Activated naive CD4-positive, alpha-beta T cell (primary cell): ENCODE measurements at regions not wholly inside any gene's neighbourhood (a gene's known extent, or its start where the extent isn't known, plus 50 kb on each side); places are given as distances from the start of the nearest gene placed in this dataset.

ENCODE experiments used
- DNase-seq, 4 experiments: peaks; one replicate each; lab custom pipeline; 2025; lab: John Stamatoyannopoulos, UW

- DNase-seq: no peak
Observed at GRCh38 chr5:175285261-175285660, 158.7 kb downstream of the DRD1 start.

- DNase-seq: no peak
Observed at GRCh38 chr5:175284806-175285205, 159.2 kb downstream of the DRD1 start.

GRCh38 chr5:175282611-175283225 lies 161.3 kb downstream of the DRD1 start:
- no peak for DNase-seq

GRCh38 chr5:175281714-175282113 lies 162.3 kb downstream of the DRD1 start:
- no peak for DNase-seq

- DNase-seq: no peak
Observed at GRCh38 chr5:175281257-175281656, 162.7 kb downstream of the DRD1 start.

- no peak for DNase-seq
Observed at GRCh38 chr5:175279506-175279905, 164.5 kb downstream of the DRD1 start.

GRCh38 chr5:175275748-175276147 lies 168.2 kb downstream of the DRD1 start:
- no peak for DNase-seq

GRCh38 chr5:175275097-175275496 lies 168.9 kb downstream of the DRD1 start:
- DNase-seq: no peak

GRCh38 chr5:175274171-175274570 lies 169.8 kb downstream of the DRD1 start:
- no peak for DNase-seq

- no peak for DNase-seq
Observed at GRCh38 chr5:175264406-175264805, 179.6 kb downstream of the DRD1 start.

GRCh38 chr5:175263776-175264175 lies 180.2 kb downstream of the DRD1 start:
- DNase-seq: no peak

GRCh38 chr5:175261526-175261925 lies 182.5 kb downstream of the DRD1 start:
- DNase-seq: no peak

- DNase-seq: no peak
Observed at GRCh38 chr5:175261037-175261436, 182.9 kb downstream of the DRD1 start.

- no peak for DNase-seq
Observed at GRCh38 chr5:175257847-175258194, 186.2 kb downstream of the DRD1 start.

- DNase-seq: no peak
Observed at GRCh38 chr5:175257128-175257846, 186.7 kb downstream of the DRD1 start.

GRCh38 chr5:175254155-175254554 lies 189.8 kb downstream of the DRD1 start:
- DNase-seq: no peak

- DNase-seq: no peak
Observed at GRCh38 chr5:175253597-175253996, 190.4 kb downstream of the DRD1 start.

- no peak for DNase-seq
Observed at GRCh38 chr5:175252234-175252805, 191.7 kb downstream of the DRD1 start.

GRCh38 chr5:175250426-175250825 lies 193.6 kb downstream of the DRD1 start:
- DNase-seq: no peak

GRCh38 chr5:175248416-175248905 lies 195.5 kb downstream of the DRD1 start:
- DNase-seq: no peak

GRCh38 chr5:175246889-175247520 lies 197.0 kb downstream of the DRD1 start:
- DNase-seq: no peak

- no peak for DNase-seq
Observed at GRCh38 chr5:175246242-175246888, 197.6 kb downstream of the DRD1 start.
